ENCODE measurements at regions not wholly inside any gene's neighbourhood (a gene's known extent, or its start where the extent isn't known, plus 50 kb on each side); places are given as distances from the start of the nearest gene placed in this dataset.

- TF ChIP-seq EP300 (IDR thresholded peaks at IDR 0.05; ENCODE audit: borderline replicate concordance in 1 of 2, low read depth in 2 of 2, low read length in 2 of 2) (no peak), CTCF (IDR thresholded peaks at IDR 0.05; ENCODE audit: control extremely low read depth in 1 of 3, insufficient read depth in 1 of 3, low read depth in 1 of 3, low read length in 3 of 3) (no peak), TBP (IDR thresholded peaks at IDR 0.05; ENCODE audit: low read depth, low read length) (no peak), TCF12 (IDR thresholded peaks at IDR 0.05; ENCODE audit: low read depth, low read length) (no peak), ZNF274 (IDR thresholded peaks at IDR 0.05; ENCODE audit: borderline replicate concordance, extremely low read depth, low read length) (no peak), YY1 (IDR thresholded peaks at IDR 0.05; ENCODE audit: low read depth, low read length) (no peak), EGR1 (IDR thresholded peaks at IDR 0.05; ENCODE audit: borderline replicate concordance, low read depth, low read length) (no peak), POLR2A (IDR thresholded peaks at IDR 0.05; ENCODE audit: control extremely low read depth in 1 of 2, low read depth in 2 of 2, low read length in 2 of 2) (no peak), ASH2L (IDR thresholded peaks at IDR 0.05; ENCODE audit: low read length) (no peak), CEBPB (IDR thresholded peaks at IDR 0.05; ENCODE audit: low read depth, low read length) (no peak)
Measured at GRCh38 chr21:41018431-41018830, 149.5 kb upstream of the BACE2 start.

All from H1 (cell line).